ENCODE measurements at regions not wholly inside any gene's neighbourhood (a gene's known extent, or its start where the extent isn't known, plus 50 kb on each side); places are given as distances from the start of the nearest gene placed in this dataset.

GRCh38 chr9:89750117-89750791 is 145.4 kb downstream of the GADD45G start:
- TF ChIP-seq CTCF (IDR thresholded peaks at IDR 0.05) = no peak

GRCh38 chr9:89751079-89751825 is 146.4 kb downstream of the GADD45G start:
- no peak for TF ChIP-seq CTCF (IDR thresholded peaks at IDR 0.05)

GRCh38 chr9:89752154-89752553 is 147.3 kb downstream of the GADD45G start:
- TF ChIP-seq CTCF (IDR thresholded peaks at IDR 0.05) = no peak

GRCh38 chr9:89753472-89754055 is 148.8 kb downstream of the GADD45G start:
- no peak for TF ChIP-seq CTCF (IDR thresholded peaks at IDR 0.05)

- no peak for TF ChIP-seq CTCF (IDR thresholded peaks at IDR 0.05)
These were observed 149.4 kb downstream of the GADD45G start for GRCh38 chr9:89754193-89754592.

GRCh38 chr9:89755821-89756220 is 151.0 kb downstream of the GADD45G start:
- no peak for TF ChIP-seq CTCF (IDR thresholded peaks at IDR 0.05)

- no peak for TF ChIP-seq CTCF (IDR thresholded peaks at IDR 0.05)
These were observed 152.2 kb downstream of the GADD45G start for GRCh38 chr9:89756891-89757537.
